MM.1S (cell line): ENCODE measurements at regions not wholly inside any gene's neighbourhood (a gene's known extent, or its start where the extent isn't known, plus 50 kb on each side); places are given as distances from the start of the nearest gene placed in this dataset.

Experiments
- DNase-seq: peaks from one replicate; pipeline ENCODE4 v3.0.0-alpha.2; 2015
- H2AFZ ChIP-seq: fragments of 300-600 bp; sonication (generic); 2 replicates; pipeline ENCODE4 v1.6.0; 2016; ENCODE audit warnings: antibody characterized with exemption, low read length
- H3F3A ChIP-seq: fragments of 300-600 bp; sonication (generic); 2 replicates; pipeline ENCODE4 v1.6.1; 2016; ENCODE audit warnings: mild to moderate bottlenecking, antibody characterized with exemption, low read length, moderate library complexity, mixed read lengths; ENCODE audit not compliant: insufficient read depth
- H3K27ac ChIP-seq: fragments of 300-600 bp; sonication (generic); 2 replicates; pipeline ENCODE4 v1.5.1; 2016; ENCODE audit warnings: mild to moderate bottlenecking, low read length
- H3K27me3 ChIP-seq: fragments of 300-600 bp; sonication (generic); replicated peaks from 2 replicates; pipeline ENCODE4 v1.6.0; 2016; ENCODE audit warnings: low read length; ENCODE audit not compliant: insufficient read depth
- H3K36me3 ChIP-seq: fragments of 300-600 bp; sonication (generic); replicated peaks from 2 replicates; pipeline ENCODE4 v1.6.1; 2016; ENCODE audit warnings: mild to moderate bottlenecking, low read length, mixed read lengths; ENCODE audit not compliant: insufficient read depth
- H3K4me1 ChIP-seq: fragments of 300-600 bp; sonication (generic); 2 replicates; pipeline ENCODE4 v1.6.1; 2016; ENCODE audit warnings: low read length, mixed read lengths
- H3K4me2 ChIP-seq: fragments of 300-600 bp; sonication (generic); 2 replicates; pipeline ENCODE4 v1.6.0; 2016; ENCODE audit warnings: low read depth, low read length
- H3K4me3 ChIP-seq: fragments of 300-600 bp; sonication (generic); 2 replicates; pipeline ENCODE4 v1.5.1; 2016; ENCODE audit warnings: low read length, mixed read lengths
- H3K79me2 ChIP-seq: fragments of 300-600 bp; sonication (generic); 2 replicates; pipeline ENCODE4 v1.6.1; 2016; ENCODE audit warnings: mixed run types, low read length, mixed read lengths
- H3K9ac ChIP-seq: fragments of 300-600 bp; sonication (generic); 2 replicates; pipeline ENCODE4 v1.6.1; 2016; ENCODE audit warnings: low read length, mixed read lengths
- H3K9me2 ChIP-seq: fragments of 300-600 bp; sonication (generic); replicated peaks from 2 replicates; pipeline ENCODE4 v1.6.1; 2016; ENCODE audit warnings: mild to moderate bottlenecking, low read length, mixed read lengths; ENCODE audit not compliant: insufficient read depth
- H3K9me3 ChIP-seq: fragments of 300-600 bp; sonication (generic); replicated peaks from 2 replicates; pipeline ENCODE4 v1.6.1; 2016; ENCODE audit warnings: mild to moderate bottlenecking, low read length, mixed read lengths; ENCODE audit not compliant: insufficient read depth
- H4K20me1 ChIP-seq: fragments of 300-600 bp; sonication (generic); 2 replicates; pipeline ENCODE4 v1.6.1; 2016; ENCODE audit warnings: mild to moderate bottlenecking, low read length, moderate library complexity, mixed read lengths; ENCODE audit not compliant: insufficient read depth
- EZH2 ChIP-seq: fragments of 300-600 bp; sonication (generic); optimal IDR thresholded peaks from 2 replicates; pipeline ENCODE3; 2017; ENCODE audit warnings: low read depth, mild to moderate bottlenecking, antibody characterized with exemption, low read length, mixed read lengths
- EZH2phosphoT487 ChIP-seq: fragments of 300-600 bp; sonication (generic); IDR thresholded peaks from 2 replicates; pipeline ENCODE4 v1.6.1; 2018; ENCODE audit warnings: antibody characterized with exemption, low read length
- TF ChIP-seq, protein P1 (sequence below): fragments of 300-600 bp; sonication (generic); IDR thresholded peaks from 2 replicates; pipeline ENCODE4 v1.5.1; 2016; ENCODE audit warnings: antibody characterized with exemption, low read length, mixed read lengths

- H3F3A ChIP-seq, result no peaks in the 10 kb centered on the region
- no peak overlapping the region for H3K4me3 ChIP-seq
- no peaks in the 10 kb centered on the region for H3K4me1 ChIP-seq
- TF ChIP-seq, protein P1, sequence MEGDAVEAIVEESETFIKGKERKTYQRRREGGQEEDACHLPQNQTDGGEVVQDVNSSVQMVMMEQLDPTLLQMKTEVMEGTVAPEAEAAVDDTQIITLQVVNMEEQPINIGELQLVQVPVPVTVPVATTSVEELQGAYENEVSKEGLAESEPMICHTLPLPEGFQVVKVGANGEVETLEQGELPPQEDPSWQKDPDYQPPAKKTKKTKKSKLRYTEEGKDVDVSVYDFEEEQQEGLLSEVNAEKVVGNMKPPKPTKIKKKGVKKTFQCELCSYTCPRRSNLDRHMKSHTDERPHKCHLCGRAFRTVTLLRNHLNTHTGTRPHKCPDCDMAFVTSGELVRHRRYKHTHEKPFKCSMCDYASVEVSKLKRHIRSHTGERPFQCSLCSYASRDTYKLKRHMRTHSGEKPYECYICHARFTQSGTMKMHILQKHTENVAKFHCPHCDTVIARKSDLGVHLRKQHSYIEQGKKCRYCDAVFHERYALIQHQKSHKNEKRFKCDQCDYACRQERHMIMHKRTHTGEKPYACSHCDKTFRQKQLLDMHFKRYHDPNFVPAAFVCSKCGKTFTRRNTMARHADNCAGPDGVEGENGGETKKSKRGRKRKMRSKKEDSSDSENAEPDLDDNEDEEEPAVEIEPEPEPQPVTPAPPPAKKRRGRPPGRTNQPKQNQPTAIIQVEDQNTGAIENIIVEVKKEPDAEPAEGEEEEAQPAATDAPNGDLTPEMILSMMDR, result no peak
- TF ChIP-seq EZH2, result no peak
- no peak for TF ChIP-seq EZH2phosphoT487
- no peak overlapping the region for H3K27ac ChIP-seq
- no peaks in the 10 kb centered on the region for H3K27me3 ChIP-seq
- H3K9me2 ChIP-seq, result no peaks in the 10 kb centered on the region
- H3K79me2 ChIP-seq, result no peaks in the 10 kb centered on the region
- no peak overlapping the region for H3K4me2 ChIP-seq
- no peaks in the 10 kb centered on the region for H3K9me3 ChIP-seq
- no peaks in the 10 kb centered on the region for H4K20me1 ChIP-seq
- no peak for DNase-seq
- H2AFZ ChIP-seq, result no peak overlapping the region
- no peaks in the 10 kb centered on the region for H3K36me3 ChIP-seq
- no peak overlapping the region for H3K9ac ChIP-seq
Measured at GRCh38 chr5:166712447-166713185, 1578.8 kb upstream of the WWC1 start.

DNA sequence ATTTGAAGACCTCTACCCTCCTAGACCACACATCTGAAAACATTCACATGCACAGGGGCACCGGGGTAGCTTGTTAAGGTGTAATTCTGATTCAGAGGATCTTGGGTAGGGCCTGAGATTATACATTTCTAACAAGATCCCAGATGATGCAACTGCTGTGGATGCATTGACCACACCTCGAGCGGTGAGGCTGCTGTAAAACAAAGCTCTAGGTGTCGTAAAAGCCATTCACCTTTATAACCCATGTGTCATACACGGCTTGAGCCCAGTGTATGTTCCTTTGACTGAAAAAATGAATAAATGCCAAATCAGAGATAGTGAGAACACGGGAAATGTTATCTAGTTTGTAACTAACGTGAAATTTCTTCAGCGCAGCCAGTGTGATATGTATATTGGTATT lies 1578.2 kb upstream of the WWC1 start:
- Histone ChIP-seq H3K9me3 (no peaks in the 10 kb centered on the region), H3K4me2 (no peak overlapping the region), H3K79me2 (no peaks in the 10 kb centered on the region), H3K9ac (no peak overlapping the region), H3K9me2 (no peaks in the 10 kb centered on the region), H3K36me3 (no peaks in the 10 kb centered on the region), H3K4me1 (no peaks in the 10 kb centered on the region), H2AFZ (no peak overlapping the region), H3K27me3 (no peaks in the 10 kb centered on the region), H3F3A (no peaks in the 10 kb centered on the region), H3K27ac (no peak overlapping the region), H3K4me3 (no peak overlapping the region), H4K20me1 (no peaks in the 10 kb centered on the region)
- TF ChIP-seq EZH2, result no peak
- TF ChIP-seq, protein P1, result no peak
- TF ChIP-seq EZH2phosphoT487, result no peak
- DNase-seq, result no peak

GRCh38 chr5:166716856-166717492 lies 1574.5 kb upstream of the WWC1 start:
- no peaks in the 10 kb centered on the region for H3K36me3 ChIP-seq

More at GRCh38 chr5:166716856-166717492, 1574.5 kb upstream of the WWC1 start:
- Histone ChIP-seq H3K27ac (no peak overlapping the region), H3K27me3 (no peaks in the 10 kb centered on the region), H3K9me2 (no peaks in the 10 kb centered on the region), H3K4me3 (no peak overlapping the region), H2AFZ (no peak overlapping the region), H3K9me3 (no peaks in the 10 kb centered on the region), H3K4me2 (no peak overlapping the region), H3F3A (no peaks in the 10 kb centered on the region), H3K9ac (no peak overlapping the region), H4K20me1 (no peaks in the 10 kb centered on the region), H3K79me2 (no peaks in the 10 kb centered on the region), H3K4me1 (no peaks in the 10 kb centered on the region)
- no peak for TF ChIP-seq EZH2
- TF ChIP-seq EZH2phosphoT487, result no peak
- TF ChIP-seq, protein P1, result no peak
- no peak for DNase-seq
